Mammary epithelial cell (primary cell): ENCODE measurements at regions not wholly inside any gene's neighbourhood (a gene's known extent, or its start where the extent isn't known, plus 50 kb on each side); places are given as distances from the start of the nearest gene placed in this dataset.

Experiments used
- EZH2 ChIP-seq: IDR thresholded peaks from 2 replicates; pipeline ENCODE4 v1.6.1; 2012; ENCODE audit warnings: low read length, inconsistent platforms, borderline replicate concordance
- TF ChIP-seq, protein P1 (sequence below), 2 donors: IDR thresholded peaks in 1 of 2; conservative IDR thresholded peaks in 1 of 2; 2 replicates each; pipeline ENCODE4 v1.5.1; 2011 to 2012; ENCODE audit warnings: inconsistent platforms in 2 of 2, low read length in 2 of 2, mild to moderate bottlenecking in 2 of 2, control low read depth in 1 of 2, low read depth in 1 of 2; ENCODE audit not compliant: insufficient read depth in 1 of 2; ENCODE audit errors: extremely low read depth in 1 of 2

DNA sequence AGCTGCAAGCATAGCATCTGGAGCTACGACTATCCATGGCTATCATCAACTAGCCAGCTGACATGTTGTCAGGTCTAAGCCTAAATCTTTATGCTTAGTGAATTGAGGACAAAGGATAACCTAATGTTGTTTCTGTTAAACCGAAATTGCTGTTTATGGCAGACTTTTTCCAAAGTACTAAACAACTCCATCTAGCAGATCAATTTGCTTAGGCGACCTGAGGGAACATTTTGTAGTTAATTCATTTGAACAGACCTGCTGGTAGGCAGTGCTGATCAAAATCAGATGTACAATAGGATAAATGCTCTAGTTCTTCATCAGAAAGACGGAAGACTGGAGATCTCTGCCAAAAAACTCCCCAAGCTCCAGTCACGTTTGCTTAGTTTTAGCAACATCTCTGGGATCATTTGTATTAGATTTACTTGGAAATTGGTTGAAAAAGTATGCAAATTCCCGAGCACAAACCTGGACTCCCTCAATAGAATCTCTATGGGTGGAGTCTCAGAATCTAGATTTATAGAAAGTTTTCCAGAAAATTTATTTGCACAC is 301.6 kb upstream of the NRP1 start:
- TF ChIP-seq, protein P1, sequence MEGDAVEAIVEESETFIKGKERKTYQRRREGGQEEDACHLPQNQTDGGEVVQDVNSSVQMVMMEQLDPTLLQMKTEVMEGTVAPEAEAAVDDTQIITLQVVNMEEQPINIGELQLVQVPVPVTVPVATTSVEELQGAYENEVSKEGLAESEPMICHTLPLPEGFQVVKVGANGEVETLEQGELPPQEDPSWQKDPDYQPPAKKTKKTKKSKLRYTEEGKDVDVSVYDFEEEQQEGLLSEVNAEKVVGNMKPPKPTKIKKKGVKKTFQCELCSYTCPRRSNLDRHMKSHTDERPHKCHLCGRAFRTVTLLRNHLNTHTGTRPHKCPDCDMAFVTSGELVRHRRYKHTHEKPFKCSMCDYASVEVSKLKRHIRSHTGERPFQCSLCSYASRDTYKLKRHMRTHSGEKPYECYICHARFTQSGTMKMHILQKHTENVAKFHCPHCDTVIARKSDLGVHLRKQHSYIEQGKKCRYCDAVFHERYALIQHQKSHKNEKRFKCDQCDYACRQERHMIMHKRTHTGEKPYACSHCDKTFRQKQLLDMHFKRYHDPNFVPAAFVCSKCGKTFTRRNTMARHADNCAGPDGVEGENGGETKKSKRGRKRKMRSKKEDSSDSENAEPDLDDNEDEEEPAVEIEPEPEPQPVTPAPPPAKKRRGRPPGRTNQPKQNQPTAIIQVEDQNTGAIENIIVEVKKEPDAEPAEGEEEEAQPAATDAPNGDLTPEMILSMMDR (conservative IDR thresholded peaks at IDR 0.05 in 1 of 2, IDR thresholded peaks at IDR 0.05 in 1 of 2; ENCODE audit: extremely low read depth in 1 of 2, insufficient read depth in 1 of 2, low read depth in 1 of 2, low read length in 2 of 2), result no peak
- TF ChIP-seq EZH2, result no peak
